Nephron (organoid): ENCODE measurements at regions not wholly inside any gene's neighbourhood (a gene's known extent, or its start where the extent isn't known, plus 50 kb on each side); places are given as distances from the start of the nearest gene placed in this dataset.

Source experiments
- H3K27ac Mint-ChIP-seq, 3 experiments: 2 replicates each; pipeline ENCODE4 v1.8.0; 2020; ENCODE audit warnings: mixed read lengths in 3 of 3, mild to moderate bottlenecking in 2 of 3, moderate library complexity in 1 of 3
- H3K27me3 Mint-ChIP-seq: 2 replicates; pipeline ENCODE4 v1.8.0; 2021; ENCODE audit warnings: low read depth, mild to moderate bottlenecking, moderate library complexity, mixed read lengths
- H3K36me3 Mint-ChIP-seq: 2 replicates; pipeline ENCODE4 v1.8.0; 2020; ENCODE audit warnings: low read depth, mixed read lengths
- H3K4me1 Mint-ChIP-seq: 2 replicates; pipeline ENCODE4 v1.8.0; 2020; ENCODE audit warnings: mixed read lengths
- H3K4me3 Mint-ChIP-seq, 3 experiments: 2 replicates each; pipeline ENCODE4 v1.8.0; 2020; ENCODE audit warnings: mild to moderate bottlenecking in 3 of 3, mixed read lengths in 3 of 3, moderate library complexity in 2 of 3
- H3K9me3 Mint-ChIP-seq: 2 replicates; pipeline ENCODE4 v1.8.0; 2020; ENCODE audit warnings: mixed read lengths
- CTCF ChIP-seq, 3 experiments: fragments of 200-600 bp; sonication (generic); IDR thresholded peaks; one replicate each; pipeline ENCODE4 v1.5.0; 2021; ENCODE audit warnings: antibody characterized with exemption in 3 of 3; ENCODE audit not compliant: unreplicated experiment in 3 of 3

GRCh38 chrX:40304115-40304514 is 206.4 kb upstream of the BCOR start:
- TF ChIP-seq CTCF (IDR thresholded peaks at IDR 0.05; ENCODE audit: unreplicated experiment in 3 of 3), result no peak
- Mint-ChIP-seq H3K9me3 (peaks cover 17% of the 10 kb centered on the region), H3K27ac (peak overlapping the region in 1 of 3 experiments; percentile 22), H3K36me3 (no peaks in the 10 kb centered on the region), H3K27me3 (peaks cover 28% of the 10 kb centered on the region), H3K4me3 (no peak overlapping the region), H3K4me1 (peaks cover 5% of the 10 kb centered on the region)

GRCh38 chrX:40303256-40304077 is 205.7 kb upstream of the BCOR start:
- peaks cover 17% of the 10 kb centered on the region for H3K9me3 Mint-ChIP-seq
- peaks cover 12% of the 10 kb centered on the region for H3K4me1 Mint-ChIP-seq
- H3K36me3 Mint-ChIP-seq, result no peaks in the 10 kb centered on the region
- H3K27me3 Mint-ChIP-seq, result peaks cover 29% of the 10 kb centered on the region
- peak overlapping the region in 1 of 3 experiments; percentile 22 for H3K27ac Mint-ChIP-seq
- TF ChIP-seq CTCF (IDR thresholded peaks at IDR 0.05; ENCODE audit: unreplicated experiment in 3 of 3), result no peak
- no peak overlapping the region for H3K4me3 Mint-ChIP-seq

GRCh38 chrX:40300286-40300890 is 202.6 kb upstream of the BCOR start:
- peaks cover 21% of the 10 kb centered on the region for H3K27me3 Mint-ChIP-seq
- H3K36me3 Mint-ChIP-seq, result no peaks in the 10 kb centered on the region
- peaks cover 10% of the 10 kb centered on the region for H3K9me3 Mint-ChIP-seq
- no peak overlapping the region for H3K4me3 Mint-ChIP-seq
- H3K4me1 Mint-ChIP-seq, result peaks cover 20% of the 10 kb centered on the region
- H3K27ac Mint-ChIP-seq, result peak overlapping the region; percentile 18 to 93 (median 42)
- no peak for TF ChIP-seq CTCF (IDR thresholded peaks at IDR 0.05; ENCODE audit: unreplicated experiment in 3 of 3)

GRCh38 chrX:40299641-40300046 is 201.9 kb upstream of the BCOR start:
- Mint-ChIP-seq H3K27ac (peak overlapping the region; percentile 93 to 94 (median 93)), H3K27me3 (peaks cover 21% of the 10 kb centered on the region), H3K4me3 (no peak overlapping the region), H3K4me1 (peaks cover 20% of the 10 kb centered on the region), H3K9me3 (peaks cover 10% of the 10 kb centered on the region), H3K36me3 (no peaks in the 10 kb centered on the region)
- TF ChIP-seq CTCF (IDR thresholded peaks at IDR 0.05; ENCODE audit: unreplicated experiment in 3 of 3), result no peak

GRCh38 chrX:40298572-40299479 is 201.1 kb upstream of the BCOR start:
- peak overlapping the region; percentile 93 to 94 (median 93) for H3K27ac Mint-ChIP-seq
- H3K27me3 Mint-ChIP-seq, result peaks cover 24% of the 10 kb centered on the region
- peak; percentile 16 to 50 (median 31) for TF ChIP-seq CTCF (IDR thresholded peaks at IDR 0.05; ENCODE audit: unreplicated experiment in 3 of 3)
- no peaks in the 10 kb centered on the region for H3K36me3 Mint-ChIP-seq
- peak overlapping the region in 2 of 3 experiments; percentile 40 to 62 for H3K4me3 Mint-ChIP-seq
- H3K4me1 Mint-ChIP-seq, result peaks cover 20% of the 10 kb centered on the region
- peaks cover 6% of the 10 kb centered on the region for H3K9me3 Mint-ChIP-seq
